Suppressor macrophage treated with lipopolysaccharide for 4 hours (primary cell): ENCODE measurements at regions not wholly inside any gene's neighbourhood (a gene's known extent, or its start where the extent isn't known, plus 50 kb on each side); places are given as distances from the start of the nearest gene placed in this dataset.
A peak's percentile ranks its signal among the peaks of the same experiment; 100 is the strongest.

Experiments
- DNase-seq: peaks from one replicate; pipeline ENCODE4 v3.0.0-alpha.2; 2020

DNA sequence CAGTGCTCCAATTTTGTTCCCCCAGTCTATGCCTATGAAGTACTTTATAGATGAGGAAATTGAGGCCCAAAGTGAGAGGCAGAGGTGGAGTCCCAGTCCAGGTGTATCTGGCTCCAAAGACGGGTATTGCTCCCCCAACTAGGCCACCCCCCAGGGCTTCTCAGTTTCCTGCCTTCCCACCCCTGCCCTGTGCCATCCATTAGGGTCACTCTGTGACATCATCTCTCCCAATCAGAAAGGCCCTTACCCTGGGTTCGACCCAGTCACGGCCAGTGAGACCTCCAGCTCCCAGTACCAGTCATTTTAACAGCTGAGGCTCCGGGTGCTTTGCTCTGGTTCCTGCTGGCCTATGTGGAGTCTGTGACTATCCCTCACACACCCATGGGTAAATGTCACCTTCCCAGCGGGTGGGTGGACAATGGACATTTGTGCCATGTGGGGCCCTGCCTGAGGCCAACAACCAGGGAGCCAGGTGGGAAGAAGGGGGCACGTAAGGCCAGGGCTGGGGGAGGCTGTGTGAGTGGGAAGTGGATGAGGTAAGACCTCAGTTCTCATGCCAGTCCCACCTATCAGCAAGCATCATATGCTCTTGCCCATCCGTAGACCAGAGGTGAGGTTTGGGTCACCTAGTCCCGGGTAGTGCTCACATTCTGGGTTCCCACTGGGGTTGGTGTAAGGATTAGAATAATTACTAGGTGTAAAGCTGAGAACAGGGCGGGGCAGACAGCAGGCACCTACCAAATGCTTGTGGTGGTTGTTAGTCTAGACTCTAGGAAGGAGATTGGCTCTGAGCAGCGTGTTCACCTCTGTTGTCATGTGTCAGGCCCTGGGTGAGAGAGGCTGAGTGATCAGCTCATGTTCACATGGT lies 685.9 kb downstream of the MATN1 start:
- DNase-seq: no peak

DNA sequence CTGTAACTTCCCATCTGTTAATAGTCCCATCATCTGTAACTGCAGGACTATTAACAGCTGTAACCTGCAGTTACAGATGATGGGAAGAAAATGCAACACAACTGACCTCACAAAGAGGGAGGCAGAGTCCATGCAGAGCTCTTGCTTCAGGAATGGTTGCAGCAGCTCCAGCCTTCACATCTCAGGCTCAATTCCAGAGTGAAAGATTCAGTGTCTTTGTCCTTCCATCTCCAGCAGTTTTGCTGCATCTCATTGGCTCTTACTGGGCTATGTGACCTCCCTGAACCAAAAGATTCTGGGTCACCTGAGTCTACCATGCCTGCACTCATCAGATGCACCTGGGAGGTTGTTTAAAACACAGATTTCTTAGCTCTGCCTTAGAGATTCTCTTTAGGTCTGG lies 686.7 kb downstream of the MATN1 start:
- DNase-seq: no peak

DNA sequence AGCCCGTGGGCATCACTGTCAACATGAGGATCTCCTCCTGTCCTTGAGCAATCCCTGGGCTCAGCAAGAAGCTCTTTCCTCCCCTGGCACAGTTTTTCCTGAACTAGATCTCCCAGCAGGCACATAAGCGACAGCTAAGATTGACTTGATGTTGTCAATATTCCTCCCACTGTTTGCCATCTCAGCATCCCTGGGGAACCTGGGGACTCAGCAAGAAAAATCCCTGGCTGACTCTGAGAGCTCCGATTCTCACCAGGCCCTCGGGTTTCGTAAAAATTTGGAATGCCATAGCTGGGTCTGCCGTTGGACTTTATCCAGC lies 687.2 kb downstream of the MATN1 start:
- no peak for DNase-seq

DNA sequence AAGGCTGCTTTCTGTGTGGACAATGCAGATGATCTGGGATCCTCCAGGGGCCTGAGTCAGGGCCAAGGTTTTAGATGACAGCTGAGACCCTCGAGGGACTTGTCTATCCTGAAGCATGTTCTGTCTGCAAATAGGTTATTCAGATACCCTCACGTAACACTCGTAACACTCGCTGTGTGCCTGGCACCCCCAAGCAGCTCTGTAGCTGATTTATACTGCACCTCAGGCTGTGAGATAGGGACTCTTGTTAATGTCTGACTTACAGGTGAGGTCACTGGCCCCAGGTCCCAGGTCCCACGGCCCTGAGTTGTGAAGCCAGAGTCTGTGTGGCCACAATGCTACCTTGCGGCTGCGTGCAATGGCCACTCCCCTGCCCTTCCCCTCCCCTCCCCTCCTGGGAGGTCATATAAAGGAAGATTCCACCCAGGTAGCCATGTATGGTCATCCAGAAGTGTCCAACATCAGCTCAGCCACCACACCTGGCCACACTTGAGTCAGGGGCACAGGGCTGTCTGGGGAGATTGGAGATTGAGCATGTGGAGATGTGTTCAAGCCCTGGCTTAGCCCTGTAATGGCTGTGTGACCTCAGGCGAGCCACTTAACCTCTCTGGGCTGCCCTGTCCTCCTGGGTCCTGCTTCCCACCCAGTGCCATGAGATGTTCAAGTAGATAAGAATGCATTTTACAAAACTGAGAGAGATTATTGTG lies 687.7 kb downstream of the MATN1 start:
- DNase-seq: no peak

DNA sequence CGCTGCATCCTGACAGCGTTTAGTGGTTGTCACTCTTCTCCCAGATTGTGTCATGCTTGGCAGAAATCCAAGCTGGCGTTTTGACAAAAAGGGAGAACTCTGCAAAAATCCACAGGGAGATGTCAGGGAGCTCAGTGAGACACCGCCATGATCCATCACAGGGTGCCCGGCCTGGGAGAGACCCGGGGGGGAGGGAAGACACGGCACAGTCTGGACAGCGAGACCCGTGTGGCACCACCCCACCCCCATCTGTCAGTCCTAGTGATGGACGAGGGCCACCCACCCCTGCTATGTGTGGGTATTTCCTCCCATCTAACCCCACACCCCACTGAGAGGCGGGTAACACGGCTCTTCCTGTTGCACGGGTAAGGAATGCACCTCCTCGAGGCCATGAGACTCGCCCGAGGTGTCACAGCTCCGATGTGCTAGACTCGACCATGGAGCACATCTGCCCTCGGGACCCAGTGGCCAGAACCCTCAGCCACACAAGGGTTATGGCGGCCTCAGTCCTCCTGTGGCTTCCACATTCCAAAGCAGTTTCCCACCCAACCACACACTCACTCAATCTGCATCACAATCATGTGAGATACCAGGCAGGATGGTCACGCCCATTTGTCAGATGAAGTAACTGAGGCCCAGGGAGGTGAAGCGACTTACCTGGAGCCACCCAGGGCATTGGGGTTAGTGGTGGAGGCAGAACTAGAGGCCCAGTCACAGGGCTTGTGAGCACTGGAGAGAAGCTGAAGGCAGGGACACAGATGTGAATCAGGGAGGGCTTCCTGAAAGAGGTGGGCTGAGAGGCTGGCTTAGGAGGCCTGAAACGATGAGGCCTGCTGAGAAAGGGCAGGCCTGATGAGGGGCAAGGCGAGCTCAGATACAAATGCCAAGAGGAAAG lies 688.5 kb downstream of the MATN1 start:
- no peak for DNase-seq

DNA sequence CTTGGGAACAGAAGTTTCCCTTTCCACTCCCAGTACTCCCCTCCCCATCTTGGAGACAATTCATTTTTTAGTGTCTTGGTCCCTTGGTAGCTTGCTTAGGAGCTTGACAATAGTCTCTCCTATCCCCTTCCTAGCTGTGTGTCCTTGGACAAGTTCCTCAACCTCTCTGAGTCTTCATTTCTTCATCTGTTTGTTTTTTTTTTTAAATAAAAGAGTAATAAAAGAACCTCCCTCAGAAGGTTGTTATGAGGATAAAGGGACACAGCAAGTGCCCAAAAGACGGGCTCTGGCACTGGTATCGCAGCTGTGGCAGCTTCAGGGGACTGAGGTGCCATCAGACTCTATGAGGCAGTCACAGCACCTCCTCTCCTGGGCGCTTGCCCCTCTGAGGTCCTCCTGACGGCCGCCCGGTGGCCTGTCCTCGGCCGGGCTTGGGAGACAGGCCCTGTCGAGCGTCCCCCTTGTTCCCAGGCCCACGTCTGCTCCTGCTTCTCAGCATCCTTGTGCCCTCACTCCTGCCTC lies 689.2 kb downstream of the MATN1 start:
- no peak for DNase-seq

DNA sequence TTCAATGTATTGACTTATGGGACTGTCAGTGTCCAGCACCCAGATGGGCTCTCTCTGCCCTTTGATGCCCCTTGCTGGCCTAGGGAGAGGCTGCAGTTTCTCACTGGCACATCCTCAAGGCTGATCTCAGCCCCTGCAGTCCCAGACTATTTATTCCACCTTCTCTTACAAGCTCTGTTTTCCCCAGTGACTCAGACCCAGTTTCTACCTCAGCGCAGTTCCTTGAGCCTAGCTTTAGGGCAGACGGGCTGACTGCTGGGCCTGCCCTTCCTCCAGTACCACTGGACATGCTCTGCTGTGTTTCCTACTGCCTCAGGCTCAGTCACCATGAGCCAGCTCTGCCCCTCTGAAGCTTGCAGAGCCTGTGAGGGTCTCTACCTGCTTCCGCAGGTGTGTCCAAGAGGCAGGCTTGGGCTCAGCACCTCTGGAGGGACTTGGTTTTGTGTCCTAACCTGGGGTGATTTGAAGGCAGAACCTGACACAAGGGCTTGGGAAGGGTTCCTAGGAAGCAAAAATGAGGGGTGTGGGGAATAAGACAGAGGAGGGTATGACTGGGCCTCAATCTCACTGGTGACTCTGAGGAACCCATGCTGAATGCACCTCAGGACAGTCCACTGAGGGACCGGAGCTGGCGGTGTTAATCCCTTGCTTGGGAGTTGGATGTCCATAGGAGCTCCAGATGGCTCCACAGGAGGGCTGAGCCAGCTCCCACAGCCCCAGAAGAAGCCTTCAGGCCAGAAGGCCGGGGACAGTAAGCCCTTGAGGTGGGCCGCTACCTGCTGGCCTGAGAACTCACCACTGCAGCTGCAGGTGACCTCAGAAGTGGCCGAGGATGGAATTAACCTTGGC lies 689.9 kb downstream of the MATN1 start:
- DNase-seq: no peak

DNA sequence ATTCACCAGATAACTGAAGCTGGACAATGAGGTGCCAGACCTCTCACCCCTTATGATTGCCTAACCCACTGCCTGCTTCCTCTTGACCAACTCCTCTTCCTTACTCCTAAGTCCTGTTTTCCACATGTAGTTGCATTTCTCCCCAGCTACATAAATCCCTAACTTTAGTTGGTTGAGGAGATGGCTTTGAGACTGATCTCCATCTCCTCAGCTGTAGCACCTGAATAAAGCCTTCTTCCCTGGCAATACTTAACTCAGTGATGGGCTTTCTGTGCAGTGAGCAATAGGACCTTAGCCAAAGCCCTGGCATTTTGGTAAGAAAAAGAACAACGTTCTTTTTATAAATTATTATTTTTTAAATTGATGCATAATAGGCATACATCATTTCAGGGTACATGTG lies 691.1 kb downstream of the MATN1 start:
- DNase-seq: no peak

DNA sequence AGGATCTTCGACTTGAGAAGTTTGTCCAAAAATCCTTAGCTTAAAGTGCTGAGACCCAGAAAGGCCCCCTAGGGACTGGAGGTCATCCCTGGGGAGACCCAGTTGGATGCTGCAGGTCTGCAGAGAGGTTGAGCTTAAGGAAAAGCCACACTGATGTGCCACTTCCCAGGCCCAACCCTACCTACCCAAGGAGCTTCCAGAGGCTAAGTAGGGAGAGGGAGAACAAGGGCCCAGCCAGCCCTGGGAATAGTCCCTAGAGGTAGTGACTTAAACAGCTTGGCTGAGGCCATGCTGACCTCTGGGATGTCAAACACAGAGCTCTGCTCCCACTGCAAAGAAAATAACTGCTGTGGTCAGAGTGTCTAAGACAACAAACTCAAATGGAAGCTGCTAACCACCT lies 693.7 kb downstream of the MATN1 start:
- no peak for DNase-seq

DNA sequence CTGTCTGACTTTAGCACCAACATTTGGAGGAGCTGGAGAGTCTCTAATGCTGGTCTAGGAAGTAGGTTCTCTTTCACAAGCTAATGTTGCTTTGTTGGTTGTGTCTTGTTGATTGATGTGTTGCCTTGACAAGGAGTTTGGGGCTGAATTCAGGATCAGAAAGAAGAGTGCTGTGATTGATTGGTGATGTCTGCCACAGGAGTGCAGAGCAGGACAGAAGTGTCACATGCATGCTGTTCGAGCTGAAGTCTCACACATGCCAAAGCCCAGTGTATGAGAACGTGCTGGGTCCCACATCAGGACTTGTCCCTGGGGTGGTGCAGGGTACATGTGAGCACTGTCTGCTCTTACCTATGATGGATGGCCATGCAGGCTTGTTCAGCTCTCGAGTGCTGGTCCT lies 694.4 kb downstream of the MATN1 start:
- no peak for DNase-seq

DNA sequence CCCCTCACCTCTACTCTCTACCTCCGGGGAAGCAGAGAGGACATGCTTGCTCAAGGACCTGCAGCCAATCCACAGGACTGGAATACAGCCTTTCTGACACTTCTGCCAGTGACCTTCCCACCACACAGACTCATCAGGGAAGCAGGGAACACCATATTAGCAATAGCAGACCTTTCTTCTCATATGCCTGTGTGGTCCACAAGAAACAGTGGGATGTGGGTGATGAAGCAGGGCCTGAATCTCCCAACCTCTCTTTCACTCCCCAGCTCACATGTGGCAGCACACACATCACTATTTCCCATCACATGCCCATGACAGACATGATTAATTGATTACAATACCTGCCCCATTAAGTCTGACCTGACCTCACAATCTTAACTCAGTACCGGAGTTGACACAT lies 695.1 kb downstream of the MATN1 start:
- no peak for DNase-seq

DNA sequence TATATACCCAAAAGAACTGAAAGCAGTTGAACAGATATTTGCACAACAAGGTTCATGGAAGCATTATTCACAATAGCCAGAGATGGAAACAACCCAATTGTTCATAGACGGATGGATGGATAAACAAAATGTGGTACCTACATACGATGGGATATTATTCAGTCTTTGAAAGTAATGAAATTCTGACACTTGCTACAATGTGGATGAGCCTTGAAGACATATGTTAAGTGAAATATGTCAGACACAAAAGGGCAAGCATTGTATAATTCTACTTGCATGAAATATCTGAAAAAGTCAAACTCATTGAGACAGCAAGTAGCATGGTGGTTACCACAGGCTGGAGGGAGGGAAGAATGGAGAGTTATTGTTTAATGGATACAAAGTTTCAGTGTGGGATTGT lies 696.1 kb downstream of the MATN1 start:
- DNase-seq: no peak

DNA sequence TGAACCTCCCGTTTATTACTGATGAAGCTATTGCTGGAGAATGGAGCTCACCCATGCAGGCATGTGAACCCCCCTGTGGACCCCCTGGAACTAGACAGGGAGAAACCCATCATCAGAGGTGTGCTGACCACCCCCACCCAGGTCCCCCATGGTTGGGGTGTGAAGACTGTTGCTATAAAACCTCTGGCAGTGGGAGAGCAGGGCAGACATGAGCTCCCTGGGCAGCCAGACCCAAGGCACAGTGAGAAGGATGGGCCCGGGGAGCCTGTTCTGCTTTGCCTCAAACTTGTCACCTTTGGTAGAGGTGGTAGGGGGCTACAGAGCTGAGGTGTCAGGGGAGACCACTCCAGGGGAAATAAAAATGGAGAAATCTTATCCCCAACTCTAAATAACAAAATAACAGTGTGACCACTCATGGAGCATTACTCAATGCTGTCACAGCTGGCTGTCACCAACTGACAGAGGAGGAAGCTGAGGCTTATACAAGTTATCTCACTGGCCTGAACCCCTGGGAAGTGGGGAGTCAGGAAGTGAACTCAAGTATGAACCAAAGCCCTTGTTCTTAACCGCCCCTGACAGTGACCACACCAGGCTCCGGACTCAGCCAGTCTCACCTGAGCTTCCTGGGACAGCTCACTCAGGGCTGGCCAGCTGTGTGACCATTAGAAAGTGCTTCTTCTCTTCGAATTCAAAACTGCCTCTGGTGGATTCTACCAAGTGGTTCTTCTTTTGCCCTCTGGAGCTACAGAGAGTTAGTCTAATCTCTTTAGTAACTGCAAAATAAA lies 698.8 kb downstream of the MATN1 start:
- DNase-seq: peak; percentile 39

DNA sequence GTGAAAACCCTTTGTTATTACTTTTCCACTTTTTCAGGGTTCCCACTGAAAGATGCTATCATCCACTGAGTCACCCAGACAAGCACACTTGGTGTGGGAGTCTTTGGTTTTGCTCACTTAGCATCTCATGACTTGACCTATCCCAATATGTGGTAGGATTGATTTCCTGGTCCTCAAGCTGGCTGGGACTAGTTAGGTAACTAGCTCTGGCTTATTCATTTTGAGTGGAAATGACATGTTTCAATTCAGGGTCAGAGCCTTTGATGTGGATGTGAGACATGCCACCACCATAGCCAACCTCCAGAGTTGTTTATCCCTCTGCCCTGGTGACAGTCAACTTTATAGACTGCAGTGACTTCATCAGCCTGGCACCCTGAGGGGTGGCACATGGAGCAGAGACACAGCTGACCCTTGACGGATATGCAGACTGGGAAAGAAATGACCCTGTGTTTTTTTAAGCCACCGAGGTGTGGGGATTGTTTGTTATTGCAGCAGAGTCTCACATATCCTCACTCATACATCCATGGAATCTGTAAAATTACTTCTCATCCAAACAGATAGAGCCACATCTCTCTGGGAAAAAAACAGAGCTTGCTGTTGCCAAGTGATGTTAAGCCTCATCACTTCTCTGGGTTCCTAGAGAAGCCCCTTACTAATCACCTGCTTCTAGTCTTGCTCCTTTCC lies 699.9 kb downstream of the MATN1 start:
- DNase-seq: peak; percentile 61

DNA sequence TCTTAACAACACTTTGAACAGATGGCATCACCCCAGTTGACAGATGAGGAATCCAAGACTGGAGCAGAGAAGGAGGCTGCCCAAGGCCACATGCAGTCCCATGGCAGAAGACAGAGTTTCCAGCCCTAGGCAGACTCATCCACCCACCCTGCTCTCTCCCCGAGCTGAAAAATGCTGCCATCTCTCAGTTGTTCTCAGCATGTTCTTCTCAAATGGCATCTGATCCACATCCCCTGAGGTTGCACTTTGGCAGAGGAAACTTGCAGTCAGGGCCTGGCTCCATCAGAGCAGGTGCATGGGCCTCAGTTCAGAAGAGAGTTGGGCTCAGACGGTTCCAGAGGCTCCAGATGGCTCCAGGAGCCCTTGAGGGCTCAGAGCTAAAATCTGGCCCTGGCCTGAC lies 709.4 kb downstream of the MATN1 start:
- no peak for DNase-seq

DNA sequence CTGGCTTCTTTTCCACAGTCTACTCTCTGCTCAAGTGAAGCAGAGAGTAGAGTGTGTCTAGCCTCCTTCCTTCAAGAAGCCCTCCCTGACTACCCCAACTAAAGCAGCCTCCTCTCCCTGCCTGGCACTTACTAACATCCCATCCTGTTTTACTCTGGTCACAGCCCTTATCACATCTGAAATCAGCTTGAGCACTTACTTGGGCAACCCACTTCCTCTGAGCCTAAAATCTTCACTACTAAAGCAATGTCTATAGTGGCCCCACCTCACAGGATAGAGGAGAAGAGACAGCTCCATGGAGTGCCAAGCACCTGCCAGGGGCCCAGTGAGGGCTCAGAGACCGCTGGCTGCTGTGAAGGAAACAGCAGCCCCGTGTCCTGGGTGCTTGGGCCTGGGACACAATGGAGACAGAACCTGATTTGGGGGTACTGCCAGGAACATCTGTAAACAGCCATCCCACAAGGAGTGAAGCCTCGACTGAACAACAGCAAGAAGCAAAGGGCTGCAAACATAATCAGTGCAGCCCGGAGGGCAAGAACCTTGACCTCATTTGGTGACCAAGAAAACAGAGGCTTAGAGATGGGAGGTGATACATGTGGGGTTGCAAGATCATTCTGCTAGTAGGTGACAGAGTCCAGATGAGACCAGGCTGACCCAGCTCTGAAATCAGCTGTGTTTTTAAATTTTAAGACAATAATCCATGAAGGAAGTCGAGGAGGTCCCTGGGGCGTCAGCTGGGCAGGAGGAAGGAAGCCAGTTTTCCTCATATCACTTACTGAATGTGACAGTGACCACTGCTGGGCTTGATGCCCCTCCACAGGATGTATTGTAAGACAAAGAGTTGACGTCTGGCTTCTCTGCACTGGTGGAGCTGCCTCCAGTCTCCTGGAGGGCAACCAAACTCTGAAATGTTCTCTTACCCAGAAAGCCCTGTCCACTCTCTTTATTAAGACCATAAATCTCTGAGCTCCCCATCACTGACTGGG lies 710.6 kb downstream of the MATN1 start:
- no peak for DNase-seq

DNA sequence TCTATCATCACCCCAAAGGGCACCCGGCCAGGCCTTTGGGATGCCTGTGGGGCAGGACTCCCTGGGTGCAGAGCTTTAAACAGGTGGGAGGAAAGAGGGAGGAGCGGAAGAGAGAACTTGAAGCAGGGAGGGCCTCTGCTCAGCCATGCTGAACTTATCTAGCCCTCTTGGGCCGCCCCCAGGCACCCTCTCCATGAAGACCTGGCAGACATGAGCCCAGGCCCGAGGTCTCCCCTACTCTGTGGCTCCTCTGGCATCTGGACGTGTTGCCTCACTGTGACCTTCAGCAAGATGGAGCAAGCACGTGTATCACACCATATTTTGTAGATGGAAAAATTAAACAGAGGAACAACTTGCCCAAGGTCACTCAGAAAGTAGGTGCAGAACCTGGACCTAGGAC lies 711.4 kb downstream of the MATN1 start:
- DNase-seq: no peak

DNA sequence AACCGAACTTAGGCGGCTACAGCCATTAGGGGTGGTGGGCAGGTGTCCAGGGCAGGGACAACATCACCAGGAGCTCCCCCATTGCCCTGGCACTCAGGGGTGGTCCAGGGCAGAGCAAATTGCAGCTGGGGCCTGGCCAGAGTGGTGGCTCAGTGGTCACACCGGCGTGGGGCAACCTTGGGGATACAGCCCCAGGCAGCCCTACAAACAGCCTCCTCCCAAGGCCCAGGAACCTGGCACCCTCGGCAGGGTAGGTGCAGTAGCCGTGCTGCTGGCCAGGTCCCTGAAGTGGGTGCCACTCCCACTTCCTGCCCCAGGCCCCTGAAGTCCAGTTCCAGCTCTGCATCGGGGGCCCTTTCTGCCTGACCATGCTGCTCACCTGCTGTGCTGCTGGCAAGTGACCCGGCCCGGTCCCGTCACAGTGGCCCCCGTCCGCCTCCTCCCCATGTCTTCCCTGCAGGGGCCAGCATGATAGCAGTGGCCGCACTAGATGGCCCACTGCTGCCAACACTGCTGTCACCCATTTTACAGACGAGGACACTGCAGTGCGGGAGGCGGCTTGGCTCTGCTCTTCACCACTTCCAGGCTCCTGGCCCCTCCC lies 712.8 kb downstream of the MATN1 start:
- no peak for DNase-seq

DNA sequence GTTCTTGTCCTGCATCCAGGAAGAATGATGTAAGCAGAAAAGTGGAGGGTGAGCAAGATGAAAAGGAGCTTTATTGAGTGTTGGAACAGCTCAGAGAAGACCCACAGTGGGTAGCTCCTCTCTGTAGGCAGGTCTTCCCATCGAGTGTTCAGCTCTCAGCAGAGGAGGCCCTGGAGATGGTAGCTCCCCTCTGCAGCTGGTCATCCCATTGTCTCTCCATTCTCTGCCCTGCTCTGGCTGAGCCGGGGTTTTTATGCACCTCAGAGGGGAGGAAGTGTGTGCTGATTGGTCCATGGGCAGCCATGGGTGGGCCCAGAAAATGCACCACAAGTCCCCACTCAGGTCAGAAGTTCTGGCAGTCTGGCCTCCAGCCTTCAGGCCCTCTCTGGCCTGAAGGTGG lies 713.7 kb downstream of the MATN1 start:
- DNase-seq: no peak
